IMR-90 (cell line): ENCODE measurements at regions not wholly inside any gene's neighbourhood (a gene's known extent, or its start where the extent isn't known, plus 50 kb on each side); places are given as distances from the start of the nearest gene placed in this dataset.

ENCODE experiments used
- ATAC-seq: fragments of 200-7000 bp; cut with Tn5 transposase; 2 replicates; pipeline ENCODE4 v1.9.1; 2020; ENCODE audit warnings: low read depth, mild to moderate bottlenecking, moderate library complexity
- BruUV-seq: library from RNA; stranded (reverse); fragments of 400-500 nt; replicated peaks from 2 replicates; lab custom pipeline; 2021; lab: Mats Ljungman, UMichigan
- CTCF ChIA-PET: fragments of 300-600 bp; formaldehyde crosslinking; extraction: SDS; loops from one replicate; lab custom pipeline; 2021; ENCODE audit warnings: antibody characterized with exemption; lab: Yijun Ruan, JAX
- POLR2A ChIA-PET: fragments of 300-600 bp; sonication (Branson Sonifier 250); formaldehyde crosslinking; loops from one replicate; lab custom pipeline; 2022; ENCODE audit warnings: antibody characterized with exemption; ENCODE audit not compliant: unreplicated experiment; lab: Charles Lee
- DNase-seq: peaks from one replicate; pipeline ENCODE4 v3.0.0; 2013
- H2AFZ ChIP-seq: replicated peaks from 2 replicates; pipeline ENCODE3; 2013; ENCODE audit warnings: low read length, mild to moderate bottlenecking; ENCODE audit not compliant: poor library complexity
- H2AK5ac ChIP-seq: 2 replicates; pipeline ENCODE4 v1.6.1; 2013; ENCODE audit warnings: low read depth, low read length, inconsistent platforms
- H2AK9ac ChIP-seq: replicated peaks from 2 replicates; pipeline ENCODE3; 2013; ENCODE audit warnings: mild to moderate bottlenecking, low read depth, low read length, moderate library complexity; ENCODE audit not compliant: poor library complexity
- H2BK120ac ChIP-seq: 2 replicates; pipeline ENCODE4 v1.6.1; 2013; ENCODE audit warnings: low read depth, low read length, inconsistent platforms
- H2BK15ac ChIP-seq: 3 replicates; pipeline ENCODE4 v1.6.1; 2013; ENCODE audit warnings: low read depth, low read length, inconsistent platforms
- H2BK20ac ChIP-seq: 2 replicates; pipeline ENCODE4 v1.6.1; 2013; ENCODE audit warnings: low read depth, mild to moderate bottlenecking, inconsistent platforms, low read length, moderate library complexity
- H2BK5ac ChIP-seq: 2 replicates; pipeline ENCODE4 v1.6.1; 2013; ENCODE audit warnings: mild to moderate bottlenecking, low read depth, low read length, inconsistent platforms; ENCODE audit not compliant: poor library complexity, severe bottlenecking
- H3K14ac ChIP-seq: replicated peaks from 2 replicates; pipeline ENCODE4 v1.6.1; 2013; ENCODE audit warnings: low read depth, low read length, inconsistent platforms
- H3K18ac ChIP-seq: 2 replicates; pipeline ENCODE4 v1.6.1; 2013; ENCODE audit warnings: low read depth, low read length, control low read depth
- H3K23ac ChIP-seq: 2 replicates; pipeline ENCODE4 v1.6.1; 2013; ENCODE audit warnings: low read depth, low read length, inconsistent platforms
- H3K27ac ChIP-seq: 2 replicates; pipeline ENCODE4 v1.5.1; 2013; ENCODE audit warnings: mild to moderate bottlenecking, control low read depth, low read length; ENCODE audit not compliant: insufficient read depth
- H3K27me3 ChIP-seq: 2 replicates; pipeline ENCODE4 v1.6.1; 2013; ENCODE audit warnings: low read length; ENCODE audit not compliant: control insufficient read depth, insufficient read depth
- H3K36me3 ChIP-seq: 2 replicates; pipeline ENCODE4 v1.6.1; 2013; ENCODE audit warnings: low read length, mixed read lengths; ENCODE audit not compliant: control insufficient read depth, insufficient read depth
- H3K4ac ChIP-seq: 2 replicates; pipeline ENCODE4 v1.6.1; 2013; ENCODE audit warnings: low read depth, low read length, inconsistent platforms
- H3K4me1 ChIP-seq: 2 replicates; pipeline ENCODE4 v1.6.1; 2013; ENCODE audit warnings: low read length, mixed read lengths; ENCODE audit not compliant: control insufficient read depth, insufficient read depth
- H3K4me2 ChIP-seq: 2 replicates; pipeline ENCODE4 v1.6.1; 2013; ENCODE audit warnings: low read depth, mild to moderate bottlenecking, control low read depth, low read length, moderate library complexity
- H3K4me3 ChIP-seq: 2 replicates; pipeline ENCODE4 v1.5.1; 2013; ENCODE audit warnings: low read depth, mild to moderate bottlenecking, control low read depth, low read length, moderate library complexity; ENCODE audit not compliant: insufficient read depth
- H3K56ac ChIP-seq: 2 replicates; pipeline ENCODE4 v1.6.1; 2013; ENCODE audit warnings: low read length, inconsistent platforms; ENCODE audit not compliant: insufficient read depth; ENCODE audit errors: extremely low read depth
- H3K79me1 ChIP-seq, 2 experiments: 2 replicates each; pipeline ENCODE4 v1.6.1; 2013; ENCODE audit warnings: low read length in 2 of 2, inconsistent platforms in 1 of 2, low read depth in 1 of 2
- H3K9ac ChIP-seq: 2 replicates; pipeline ENCODE4 v1.6.1; 2013; ENCODE audit warnings: low read depth, low read length, control low read depth
- H3K9me1 ChIP-seq: 2 replicates; pipeline ENCODE4 v1.6.1; 2013; ENCODE audit warnings: low read length, inconsistent platforms; ENCODE audit not compliant: insufficient read depth
- H3K9me3 ChIP-seq: 2 replicates; pipeline ENCODE4 v1.6.1; 2013; ENCODE audit warnings: low read length; ENCODE audit not compliant: control insufficient read depth, insufficient read depth
- H4K20me1 ChIP-seq: 2 replicates; pipeline ENCODE4 v1.6.1; 2013; ENCODE audit warnings: low read length, inconsistent platforms; ENCODE audit not compliant: insufficient read depth
- H4K5ac ChIP-seq: 2 replicates; pipeline ENCODE4 v1.6.1; 2013; ENCODE audit warnings: mild to moderate bottlenecking, low read depth, low read length, control low read depth
- H4K8ac ChIP-seq, 2 experiments: 2 replicates each; pipeline ENCODE4 v1.6.1; 2013; ENCODE audit warnings: low read depth in 2 of 2, low read length in 2 of 2, control low read depth in 1 of 2, inconsistent platforms in 1 of 2
- H4K91ac ChIP-seq: 2 replicates; pipeline ENCODE4 v1.6.1; 2013; ENCODE audit warnings: low read depth, low read length, inconsistent platforms; ENCODE audit not compliant: insufficient read depth
- CEBPB ChIP-seq: IDR thresholded peaks from 2 replicates; pipeline ENCODE4 v1.6.1; 2012; ENCODE audit warnings: low read depth, low read length, improper control_type of control experiment
- CHD1 ChIP-seq: IDR thresholded peaks from 2 replicates; pipeline ENCODE4 v1.6.1; 2012; ENCODE audit warnings: low read depth, low read length, improper control_type of control experiment
- ELK1 ChIP-seq: fragments of 150-350 bp; IDR thresholded peaks from 2 replicates; pipeline ENCODE4 v1.6.1; 2016; ENCODE audit warnings: low read depth, mild to moderate bottlenecking, low read length, moderate library complexity, borderline replicate concordance
- MXI1 ChIP-seq: IDR thresholded peaks from 2 replicates; pipeline ENCODE4 v1.6.1; 2012; ENCODE audit warnings: low read depth, mild to moderate bottlenecking, low read length, moderate library complexity, borderline replicate concordance
- RCOR1 ChIP-seq: IDR thresholded peaks from 2 replicates; pipeline ENCODE4 v1.6.1; 2012; ENCODE audit warnings: mild to moderate bottlenecking, low read length, improper control_type of control experiment; ENCODE audit not compliant: insufficient replicate concordance
- WGBS, 2 experiments: methylation state at CpG; one replicate each; pipeline versions ENCODE4 v1.1.5 to v1.1.7; 2013; ENCODE audit warnings: missing lambda C conversion rate in 2 of 2; ENCODE audit not compliant: insufficient read length in 1 of 2; ENCODE audit errors: extremely low coverage in 2 of 2; 5-methylcytosine and 5-hydroxymethylcytosine counted together
- dilution Hi-C: fragments of 300-500 bp; cut with HindIII; formaldehyde crosslinking; loops from one replicate; pipeline ENCODE4 v1.14.3; 2018; ENCODE audit warnings: low sequenced_read_pairs; ENCODE audit not compliant: unreplicated experiment
- in situ Hi-C: fragments of 300-500 bp; cut with MboI; formaldehyde crosslinking; loops from 3 replicates; pipeline ENCODE4 v1.14.3; 2019; ENCODE audit warnings: low sequenced_read_pairs, inconsistent platforms, mixed read lengths
- intact Hi-C: fragments of 100-400 bp; cut with micrococcal nuclease; formaldehyde crosslinking; loops from 2 replicates; pipeline ENCODE4 v1.10.0; 2022

- Histone ChIP-seq H3K9ac (no peak overlapping the region), H3K4me2 (no peak overlapping the region), H2AK5ac (no peak overlapping the region), H4K8ac (no peak overlapping the region), H4K5ac (no peak overlapping the region), H2BK120ac (no peak overlapping the region), H2AFZ (no peak overlapping the region), H3K4me3 (no peak overlapping the region), H3K4me1 (no peaks in the 10 kb centered on the region), H3K36me3 (no peaks in the 10 kb centered on the region), H3K79me1 (no peaks in the 10 kb centered on the region), H2BK15ac (no peak overlapping the region), H2BK5ac (no peak overlapping the region), H3K27me3 (no peaks in the 10 kb centered on the region), H3K4ac (no peak overlapping the region), H2BK20ac (no peak overlapping the region), H3K23ac (no peak overlapping the region), H3K56ac (no peak overlapping the region), H3K14ac (no peak overlapping the region), H3K9me3 (peaks cover 55% of the 10 kb centered on the region), H3K9me1 (no peaks in the 10 kb centered on the region), H4K20me1 (no peaks in the 10 kb centered on the region), H4K91ac (no peak overlapping the region), H3K27ac (no peak overlapping the region), H3K18ac (no peak overlapping the region), H2AK9ac (no peak overlapping the region)
- DNase-seq: no peak
- ATAC-seq: no peak
- no peak for TF ChIP-seq RCOR1
- no peak for TF ChIP-seq MXI1
- TF ChIP-seq CEBPB: no peak
- no peak for TF ChIP-seq CHD1
- no peak for TF ChIP-seq ELK1
- ChIA-PET CTCF (no interaction called here), POLR2A (no interaction called here)
- no TSS peak for BruUV-seq
- intact Hi-C loops (no loop called here), in situ Hi-C loops (no loop called here), dilution Hi-C loops (no loop called here)
- WGBS, 2 experiments: 73% methylated on average over 6 of the region's 10 CpGs; no CpG with 5 or more reads in 1 of the 2 experiments
Measured at GRCh38 chr6:169983651-169984050, 232.2 kb downstream of the ERMARD start.
